Right forelimb (tissue), 1 donor: ENCODE measurements at regions not wholly inside any gene's neighbourhood (a gene's known extent, or its start where the extent isn't known, plus 50 kb on each side); places are given as distances from the start of the nearest gene placed in this dataset.

Experiments
- DNase-seq: peaks from one replicate; pipeline ENCODE4 v3.0.0-alpha.2; 2018

DNA sequence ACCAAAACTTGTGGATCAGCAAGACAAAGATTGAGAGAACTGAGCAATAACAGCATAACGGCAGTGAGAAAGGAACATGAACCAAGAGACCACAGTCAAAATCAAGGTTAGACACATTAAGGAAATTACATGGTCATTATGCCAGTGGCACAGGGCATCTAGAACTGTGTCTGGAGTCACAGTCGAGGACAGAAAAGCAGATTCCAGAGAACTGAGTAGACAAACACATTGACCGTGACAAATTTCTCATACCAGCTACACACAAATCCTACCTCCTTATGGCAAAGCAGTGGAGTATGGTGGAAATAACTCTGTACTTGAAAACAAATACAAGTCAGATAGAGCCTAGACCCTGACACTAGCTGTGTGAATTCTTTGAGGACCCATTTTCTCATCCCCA lies 367.3 kb downstream of the DUSP6 start:
- DNase-seq: no peak

DNA sequence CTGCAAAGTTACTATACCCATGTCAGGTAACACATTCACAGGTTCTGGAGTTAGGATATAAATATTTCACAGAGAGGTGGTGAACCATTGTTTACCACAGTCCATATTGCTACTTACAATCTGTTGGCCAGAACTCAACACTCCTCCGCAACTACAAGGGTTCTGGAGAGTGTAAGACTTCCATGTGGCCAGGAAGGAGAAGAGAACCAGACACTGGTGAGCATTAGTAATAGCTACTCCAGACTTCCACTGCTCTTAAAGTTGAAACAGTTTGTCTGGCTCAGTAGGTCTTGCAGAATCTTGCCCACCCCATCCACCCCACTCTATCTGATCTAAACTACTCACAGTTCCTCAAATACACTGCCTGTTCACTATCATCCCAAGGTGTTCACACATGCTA lies 369.6 kb downstream of the DUSP6 start:
- DNase-seq: no peak

- DNase-seq: no peak
Observed at GRCh38 chr12:88977115-88977514, 375.2 kb downstream of the DUSP6 start.

GRCh38 chr12:88973998-88974397 lies 378.3 kb downstream of the DUSP6 start:
- no peak for DNase-seq

DNA sequence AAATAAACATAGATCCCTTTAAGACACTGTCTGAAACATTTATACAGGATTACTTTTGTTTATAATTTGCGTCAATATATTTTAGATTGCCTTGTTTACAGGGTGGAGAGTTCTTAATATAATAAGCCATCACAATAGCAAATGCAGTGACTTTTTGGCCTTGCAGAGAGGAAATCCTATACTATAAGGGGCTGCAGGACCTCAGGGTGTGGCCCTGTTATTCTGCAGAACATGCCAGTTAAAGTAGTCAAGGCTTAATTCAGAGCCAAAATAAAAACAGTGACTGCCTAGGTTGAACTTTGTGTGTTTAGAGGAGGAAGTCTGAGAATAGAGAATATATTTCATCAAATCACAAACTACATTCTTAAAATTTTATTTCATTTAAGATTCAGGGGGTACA lies 381.6 kb downstream of the DUSP6 start:
- DNase-seq: no peak

- DNase-seq: no peak
Observed at GRCh38 chr12:88969127-88969526, 383.2 kb downstream of the DUSP6 start.

- DNase-seq: no peak
Observed at GRCh38 chr12:88960213-88960878, 380.1 kb upstream of the KITLG start.

DNA sequence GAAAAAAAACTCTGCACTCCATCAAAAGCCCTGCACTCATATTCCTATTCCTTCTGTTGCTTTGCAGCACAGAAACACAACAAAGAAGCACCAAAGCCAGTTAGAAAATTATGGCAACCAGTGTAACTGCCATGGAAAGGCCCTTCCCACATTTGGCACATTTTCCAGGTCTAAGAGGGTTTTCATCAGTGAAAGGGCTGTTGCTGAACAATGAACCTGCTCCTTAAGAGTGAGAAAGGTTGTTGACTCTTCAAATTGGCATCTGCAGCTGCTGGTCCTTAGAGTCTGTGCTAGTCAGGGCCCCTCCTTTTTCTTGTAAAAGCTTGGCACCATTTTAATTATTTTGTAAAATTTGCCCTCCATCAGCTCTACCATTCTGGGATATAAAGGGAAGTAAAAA lies 378.7 kb upstream of the KITLG start:
- DNase-seq: no peak

DNA sequence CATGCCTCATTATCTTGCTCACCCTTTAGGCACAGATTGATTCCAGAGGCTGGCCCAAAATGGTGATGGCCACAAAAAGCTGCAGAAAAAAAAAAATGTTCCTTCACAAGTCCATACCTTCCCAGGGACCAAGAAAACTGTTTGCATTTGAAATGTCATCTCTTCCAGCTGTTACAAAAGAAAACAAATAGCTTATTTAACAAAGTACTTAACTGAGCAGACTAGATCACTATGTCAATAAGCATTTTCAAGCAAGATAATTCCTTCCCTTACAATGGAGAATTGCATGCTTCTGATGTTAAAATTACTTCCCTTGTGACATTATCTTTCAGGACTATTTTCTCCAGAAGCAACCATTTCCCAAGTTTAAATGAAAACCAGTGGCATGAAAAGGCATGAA lies 377.9 kb upstream of the KITLG start:
- no peak for DNase-seq

DNA sequence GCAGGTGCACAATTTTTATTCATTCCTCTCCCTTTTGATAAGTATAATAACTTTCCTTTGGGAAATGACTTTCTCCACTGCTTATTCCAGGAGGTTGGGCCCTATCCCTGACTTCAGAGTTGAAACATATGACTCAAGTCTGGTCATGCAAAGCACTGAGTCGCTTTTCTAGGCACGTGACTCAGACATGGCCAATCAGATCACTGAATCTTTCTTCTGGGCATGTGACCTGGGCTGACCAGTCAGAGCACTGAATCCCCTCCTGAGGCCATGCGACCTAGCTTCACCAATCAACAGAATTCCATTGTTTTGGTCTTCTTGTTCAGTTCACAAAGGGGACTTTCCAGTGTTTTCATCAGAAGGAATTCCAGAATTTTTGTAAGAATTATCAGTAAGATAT lies 377.1 kb upstream of the KITLG start:
- DNase-seq: no peak

DNA sequence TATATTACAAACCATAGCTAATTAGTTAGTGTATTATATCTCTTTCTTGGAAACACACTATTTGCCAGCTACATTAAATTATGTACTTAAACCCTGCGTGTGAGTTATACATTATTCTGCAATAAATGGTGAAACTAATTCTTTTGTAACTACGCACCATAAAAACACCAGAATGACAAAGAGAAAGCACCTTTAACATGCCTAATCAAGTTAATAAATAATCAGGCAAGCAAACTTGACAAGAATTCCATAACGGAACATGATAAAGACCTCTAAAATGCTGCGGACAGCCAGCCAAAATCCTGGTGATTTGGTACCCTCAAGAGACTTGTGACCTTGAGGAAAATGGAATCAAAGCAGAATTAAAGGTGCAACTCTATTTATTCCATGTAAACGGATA lies 375.3 kb upstream of the KITLG start:
- no peak for DNase-seq

GRCh38 chr12:88953029-88953586 lies 372.8 kb upstream of the KITLG start:
- no peak for DNase-seq

DNA sequence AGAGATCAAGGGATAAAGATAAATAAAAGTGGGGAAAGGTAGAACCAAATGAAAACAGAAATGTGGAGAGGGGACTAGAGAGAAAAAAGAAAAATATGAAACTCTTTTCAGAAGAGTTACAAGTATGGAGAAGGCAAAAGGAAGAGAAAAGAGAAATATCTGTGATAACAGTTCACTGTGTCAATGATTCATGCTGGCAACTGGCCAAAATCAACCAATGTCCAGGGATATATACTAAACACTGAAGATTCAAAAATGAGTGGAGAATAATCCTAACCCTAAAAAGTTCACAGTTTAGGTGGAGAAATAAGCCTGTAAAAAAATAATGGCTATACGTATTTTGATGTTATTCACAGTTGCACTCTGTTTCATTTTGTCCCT lies 372.3 kb upstream of the KITLG start:
- DNase-seq: no peak

DNA sequence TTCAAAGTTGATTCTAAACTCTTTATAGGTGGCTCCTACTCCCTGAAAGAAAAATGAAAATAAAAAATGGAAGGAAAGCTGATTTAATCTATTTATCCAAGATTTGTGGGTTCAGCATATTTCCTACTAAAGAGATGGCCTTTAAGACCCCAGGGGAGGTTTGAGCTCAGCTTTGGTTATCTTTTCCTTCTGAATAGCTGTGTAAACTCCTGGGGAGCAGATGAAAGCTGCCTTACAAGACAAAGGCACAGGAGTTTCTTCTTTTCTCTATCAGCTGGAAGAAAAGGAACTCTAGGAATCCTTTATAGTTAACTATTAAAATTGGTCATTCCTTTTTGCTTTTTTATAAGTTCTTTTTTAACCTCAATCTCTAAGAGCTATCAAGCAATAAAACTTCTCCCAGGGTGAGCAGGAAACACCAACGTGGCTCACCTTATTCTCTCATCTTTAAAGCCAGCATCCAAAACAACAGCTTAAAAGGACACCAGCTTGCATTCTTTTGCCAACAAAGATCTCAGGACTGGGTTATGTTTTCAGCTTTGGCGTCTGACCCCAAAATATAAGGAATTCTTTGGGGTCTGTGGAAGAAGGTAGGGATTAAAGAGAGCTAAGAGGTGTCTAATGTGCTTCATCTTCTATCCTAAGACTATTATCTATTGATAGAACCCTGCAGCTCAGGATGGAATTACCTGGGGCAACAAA lies 371.7 kb upstream of the KITLG start:
- no peak for DNase-seq

- DNase-seq: no peak
Observed at GRCh38 chr12:88951177-88951576, 370.9 kb upstream of the KITLG start.

- DNase-seq: no peak
Observed at GRCh38 chr12:88947486-88948043, 367.3 kb upstream of the KITLG start.

DNA sequence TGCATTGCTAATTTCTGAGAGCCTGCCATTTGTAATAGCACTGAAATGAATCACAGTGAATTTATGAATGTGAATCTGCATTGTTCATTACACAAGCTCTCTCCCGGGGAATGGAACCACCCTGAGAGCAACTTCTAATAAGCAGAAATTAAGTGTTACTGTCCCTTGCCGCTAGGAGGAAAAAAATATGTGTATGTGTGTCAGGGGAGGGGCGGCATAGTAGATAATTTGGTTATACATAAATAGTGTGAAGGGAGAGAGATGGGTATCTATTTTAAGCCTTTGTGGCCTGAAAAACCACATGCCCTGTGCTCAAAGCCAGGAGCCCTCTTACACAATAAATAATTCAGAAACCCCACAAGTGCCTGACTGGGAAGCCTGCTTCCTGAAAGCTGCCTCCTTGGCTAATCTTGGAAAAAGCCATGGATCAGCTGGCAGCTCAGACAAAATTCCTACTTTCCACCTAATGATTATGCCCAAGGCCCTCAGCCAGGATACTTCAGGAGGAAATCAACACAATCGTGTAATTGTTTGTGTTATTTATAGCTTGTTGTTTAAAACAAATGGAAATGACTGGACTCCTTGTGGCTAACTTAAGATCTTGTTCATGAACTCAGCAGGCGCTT lies 366.2 kb upstream of the KITLG start:
- DNase-seq: no peak

- DNase-seq: no peak
Observed at GRCh38 chr12:88945051-88945732, 364.9 kb upstream of the KITLG start.

DNA sequence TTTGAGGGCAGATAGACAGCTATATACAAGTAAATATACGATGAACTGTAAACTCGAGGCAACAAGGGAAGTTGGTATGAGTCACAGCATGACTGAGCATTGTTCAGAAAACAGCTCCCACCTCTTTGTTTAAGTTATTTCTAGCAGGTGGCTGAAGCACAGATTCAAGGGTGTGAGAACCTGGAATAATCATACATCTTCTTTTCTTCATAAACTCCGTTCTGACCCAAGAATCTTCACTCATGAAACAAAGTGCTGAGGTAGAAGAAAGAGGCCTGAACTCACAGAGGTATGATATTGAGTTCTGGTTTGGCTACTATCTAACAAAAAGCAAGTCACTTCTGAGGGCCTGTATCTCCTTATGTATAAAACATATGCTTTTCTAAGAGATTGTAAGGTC lies 364.1 kb upstream of the KITLG start:
- DNase-seq: no peak

GRCh38 chr12:88940854-88941253 lies 360.6 kb upstream of the KITLG start:
- DNase-seq: no peak

- DNase-seq: no peak
Observed at GRCh38 chr12:88935856-88936255, 355.6 kb upstream of the KITLG start.

- no peak for DNase-seq
Observed at GRCh38 chr12:88934163-88934747, 354.0 kb upstream of the KITLG start.

DNA sequence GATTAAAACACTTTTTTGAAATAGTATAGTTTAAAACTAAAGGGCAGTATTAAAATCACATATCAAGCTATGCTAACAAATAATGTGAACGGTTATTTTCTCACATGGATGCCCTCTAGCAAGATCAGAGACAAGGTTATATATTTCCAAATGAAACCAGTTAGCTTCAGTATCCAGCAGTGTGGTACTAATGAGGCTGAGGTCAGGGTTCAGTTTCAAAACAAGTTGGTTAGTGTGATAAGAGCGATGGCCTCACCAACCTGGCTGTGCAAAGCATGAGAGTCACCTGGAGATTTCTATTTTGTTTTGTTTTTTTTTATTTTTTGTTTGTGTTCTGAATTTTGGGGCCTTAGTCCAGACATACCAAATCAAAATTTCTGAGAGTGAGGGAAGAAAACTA lies 352.2 kb upstream of the KITLG start:
- DNase-seq: no peak
